ENCODE measurements at regions not wholly inside any gene's neighbourhood (a gene's known extent, or its start where the extent isn't known, plus 50 kb on each side); places are given as distances from the start of the nearest gene placed in this dataset.
"Not testable (repeated sequence)": the region's sequence is repeated elsewhere in the genome, so short reads cannot be mapped to it uniquely, and the experiment has no call there.

DNA sequence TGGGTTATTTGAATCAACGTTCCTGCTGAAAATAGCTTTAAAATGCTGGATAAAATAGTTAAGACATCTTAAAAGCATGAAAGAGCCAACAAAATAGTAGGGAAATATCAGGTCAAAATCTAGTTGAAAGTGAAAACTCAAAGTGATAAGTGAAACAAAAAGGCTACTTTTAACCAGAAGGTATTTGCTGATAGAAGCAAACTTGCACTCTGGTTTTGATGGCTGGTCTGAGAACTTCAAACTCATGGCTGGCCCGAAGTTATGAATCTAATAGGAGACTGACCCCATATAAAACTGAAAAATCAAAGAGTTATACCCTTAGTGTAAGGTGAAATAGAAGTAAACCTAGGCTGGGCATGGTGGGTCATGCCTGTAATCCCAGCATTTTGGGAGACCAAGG is 66.3 kb upstream of the HOXC13 start:
- ATAC-seq: no peak

DNA sequence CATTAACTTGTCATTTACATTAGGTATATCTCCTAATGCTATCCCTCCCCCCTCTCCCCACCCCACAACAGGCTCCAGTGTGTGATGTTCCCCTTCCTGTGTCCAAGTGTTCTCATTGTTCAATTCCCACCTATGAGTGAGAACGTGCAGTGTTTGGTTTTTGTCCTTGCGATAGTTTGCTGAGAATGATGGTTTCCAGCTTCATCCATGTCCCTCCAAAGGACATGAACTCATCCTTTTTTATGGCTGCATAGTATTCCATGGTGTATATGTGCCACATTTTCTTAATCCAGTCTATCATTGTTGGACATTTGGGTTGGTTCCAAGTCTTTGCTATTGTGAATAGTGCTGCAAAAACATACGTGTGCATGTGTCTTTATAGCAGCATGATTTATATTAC is 60.7 kb upstream of the HOXC13 start:
- not testable (repeated sequence) for ATAC-seq

DNA sequence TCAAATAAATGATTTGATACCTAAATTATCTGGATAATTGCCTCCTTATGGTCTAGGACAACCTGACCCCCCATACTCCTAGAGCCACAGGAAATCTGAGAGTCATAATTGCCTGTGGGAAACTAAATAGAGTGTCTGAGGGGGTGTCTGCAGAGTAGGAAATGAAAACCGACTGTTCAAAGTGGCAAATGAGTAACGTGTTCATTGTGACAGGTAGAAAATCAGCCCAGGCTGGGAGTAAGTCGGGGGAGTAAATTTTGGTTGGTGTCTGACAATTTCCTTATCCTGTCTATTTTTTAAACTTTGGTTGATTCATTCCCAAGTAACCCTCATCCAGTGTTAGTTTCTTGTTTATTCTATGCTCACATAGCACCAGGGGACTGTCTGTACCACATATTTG is 51.6 kb upstream of the HOXC13 start:
- ATAC-seq: no peak

GRCh38 chr12:53887881-53888280 is 50.8 kb upstream of the HOXC13 start:
- ATAC-seq: no peak
